ENCODE measurements at regions not wholly inside any gene's neighbourhood (a gene's known extent, or its start where the extent isn't known, plus 50 kb on each side); places are given as distances from the start of the nearest gene placed in this dataset.

GRCh38 chrX:809081-809480 is 178.5 kb downstream of the SHOX start:
- Mint-ChIP-seq H3K9me3 (peaks cover 4% of the 10 kb centered on the region), H3K27me3 (peaks cover 30% of the 10 kb centered on the region), H3K27ac (no peak overlapping the region), H3K36me3 (no peaks in the 10 kb centered on the region), H3K4me1 (ENCODE audit: unreplicated experiment) (no peaks in the 10 kb centered on the region), H3K4me3 (no peak overlapping the region)
- TF ChIP-seq CTCF (conservative IDR thresholded peaks at IDR 0.05): no peak
- no peak for DNase-seq (ENCODE audit: extremely low spot score, unreplicated experiment)

DNA sequence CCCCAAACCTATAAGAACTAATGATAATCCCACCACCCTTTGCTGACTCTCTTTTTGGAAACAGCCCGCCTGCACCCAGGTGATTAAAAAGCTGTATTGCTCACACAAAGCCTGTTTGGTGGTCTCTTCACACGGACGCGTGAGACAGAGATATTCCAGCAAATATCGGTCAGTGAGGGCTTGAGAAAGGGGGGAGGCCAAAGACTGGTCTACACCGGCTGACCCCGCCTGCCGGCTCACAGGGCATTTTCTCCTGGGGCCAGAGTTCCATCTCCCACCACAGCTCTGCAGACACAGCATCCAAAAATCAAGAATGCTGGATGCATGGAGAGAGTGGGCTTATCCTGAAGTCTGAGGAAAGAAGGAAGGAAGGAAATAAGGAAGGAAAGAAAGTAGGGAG is 176.0 kb downstream of the SHOX start:
- TF ChIP-seq CTCF (conservative IDR thresholded peaks at IDR 0.05): no peak
- Mint-ChIP-seq H3K4me1 (ENCODE audit: unreplicated experiment) (no peaks in the 10 kb centered on the region), H3K27ac (no peak overlapping the region), H3K9me3 (no peaks in the 10 kb centered on the region), H3K27me3 (peaks cover 39% of the 10 kb centered on the region), H3K4me3 (no peak overlapping the region), H3K36me3 (no peaks in the 10 kb centered on the region)
- DNase-seq (ENCODE audit: extremely low spot score, unreplicated experiment): no peak

DNA sequence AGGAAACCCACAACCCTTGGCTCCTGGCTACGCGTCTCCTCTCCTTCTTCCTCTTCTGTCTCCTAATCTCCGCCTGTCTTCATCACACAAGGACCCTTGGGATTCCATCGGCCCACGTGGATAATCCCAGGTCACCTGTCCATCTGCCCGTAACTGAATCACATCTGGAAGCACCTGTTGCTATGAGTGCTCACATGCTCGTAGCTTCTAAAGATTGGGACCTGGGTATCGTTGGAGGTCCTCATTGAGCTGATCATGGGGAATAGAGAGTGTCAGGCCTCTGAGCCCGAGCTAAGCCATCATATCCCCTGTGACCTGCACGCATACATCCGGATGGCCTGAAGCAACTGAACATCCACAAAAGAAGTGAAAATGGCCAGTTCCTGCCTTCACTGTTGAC is 175.4 kb downstream of the SHOX start:
- DNase-seq (ENCODE audit: extremely low spot score, unreplicated experiment): no peak
- Mint-ChIP-seq H3K27me3 (peaks cover 43% of the 10 kb centered on the region), H3K4me1 (ENCODE audit: unreplicated experiment) (no peaks in the 10 kb centered on the region), H3K27ac (no peak overlapping the region), H3K9me3 (no peaks in the 10 kb centered on the region), H3K36me3 (no peaks in the 10 kb centered on the region), H3K4me3 (no peak overlapping the region)
- no peak for TF ChIP-seq CTCF (conservative IDR thresholded peaks at IDR 0.05)

DNA sequence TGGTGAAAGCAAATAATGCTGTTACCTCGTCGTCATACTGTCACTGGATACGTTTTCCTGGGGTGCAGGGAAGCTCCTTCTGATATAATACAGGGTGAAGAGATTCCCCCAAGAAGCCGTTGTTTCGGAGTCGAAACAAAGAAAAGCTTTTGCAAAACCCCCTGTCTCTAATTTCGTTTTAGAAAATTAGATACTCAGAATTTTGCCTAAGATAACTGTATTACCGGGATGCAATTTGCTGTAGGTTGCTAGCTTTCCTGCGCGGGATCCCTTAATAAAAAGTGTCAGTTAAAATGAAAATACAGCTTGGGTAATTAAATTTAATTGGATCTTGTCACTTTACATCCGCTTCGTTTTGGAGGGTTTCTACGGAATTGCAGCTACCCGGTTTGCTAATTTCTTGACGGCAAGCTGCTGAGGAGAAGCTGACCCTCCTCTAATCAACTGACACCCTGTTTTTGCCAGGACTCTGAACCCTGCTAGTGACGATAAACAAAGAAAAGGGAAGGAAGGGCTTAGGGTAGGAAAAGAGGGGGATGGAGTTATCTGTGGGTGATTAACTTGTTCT is 174.6 kb downstream of the SHOX start:
- peak; percentile 15 for DNase-seq (ENCODE audit: extremely low spot score, unreplicated experiment)
- Mint-ChIP-seq H3K4me3 (no peak overlapping the region), H3K4me1 (ENCODE audit: unreplicated experiment) (no peaks in the 10 kb centered on the region)

GRCh38 chrX:802846-803245 is 172.3 kb downstream of the SHOX start:
- DNase-seq (ENCODE audit: extremely low spot score, unreplicated experiment): no peak
- H3K4me3 Mint-ChIP-seq: no peak overlapping the region
- no peaks in the 10 kb centered on the region for H3K4me1 Mint-ChIP-seq (ENCODE audit: unreplicated experiment)
- no peaks in the 10 kb centered on the region for H3K9me3 Mint-ChIP-seq
- no peak overlapping the region for H3K27ac Mint-ChIP-seq
- peaks cover 38% of the 10 kb centered on the region for H3K27me3 Mint-ChIP-seq
- no peaks in the 10 kb centered on the region for H3K36me3 Mint-ChIP-seq
- TF ChIP-seq CTCF (conservative IDR thresholded peaks at IDR 0.05): no peak

More for the DNA sequence above, 174.6 kb downstream of the SHOX start:
- Mint-ChIP-seq H3K27ac (no peak overlapping the region), H3K36me3 (no peaks in the 10 kb centered on the region), H3K9me3 (no peaks in the 10 kb centered on the region), H3K27me3 (peaks cover 43% of the 10 kb centered on the region)
- TF ChIP-seq CTCF (conservative IDR thresholded peaks at IDR 0.05): no peak

DNA sequence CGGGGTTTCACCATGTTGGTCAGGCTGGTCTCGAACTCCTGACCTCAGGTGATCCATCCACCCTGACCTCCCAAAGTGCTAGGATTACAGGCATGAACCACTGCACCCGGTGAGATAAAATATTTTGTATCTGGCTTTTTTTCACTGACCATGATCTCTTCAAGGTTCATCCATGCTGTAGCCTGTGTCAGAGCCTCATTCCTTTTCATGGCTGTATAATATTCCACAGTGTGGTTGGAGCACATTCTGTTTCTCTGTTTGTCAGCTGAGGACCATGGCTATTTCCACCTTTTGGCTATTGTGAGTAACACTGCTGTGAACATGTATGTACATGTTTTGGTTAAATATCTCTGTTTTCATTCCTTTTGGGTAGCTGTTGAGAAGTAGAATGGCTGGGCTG is 169.2 kb downstream of the SHOX start:
- no peak for DNase-seq (ENCODE audit: extremely low spot score, unreplicated experiment)
- Mint-ChIP-seq H3K9me3 (no peaks in the 10 kb centered on the region), H3K27me3 (peaks cover 25% of the 10 kb centered on the region), H3K4me3 (no peak overlapping the region), H3K36me3 (no peaks in the 10 kb centered on the region), H3K4me1 (ENCODE audit: unreplicated experiment) (no peaks in the 10 kb centered on the region), H3K27ac (no peak overlapping the region)
- TF ChIP-seq CTCF (conservative IDR thresholded peaks at IDR 0.05): no peak

Data from type B pancreatic cell (in vitro differentiated cells).